ENCODE measurements at regions not wholly inside any gene's neighbourhood (a gene's known extent, or its start where the extent isn't known, plus 50 kb on each side); places are given as distances from the start of the nearest gene placed in this dataset.

DNA sequence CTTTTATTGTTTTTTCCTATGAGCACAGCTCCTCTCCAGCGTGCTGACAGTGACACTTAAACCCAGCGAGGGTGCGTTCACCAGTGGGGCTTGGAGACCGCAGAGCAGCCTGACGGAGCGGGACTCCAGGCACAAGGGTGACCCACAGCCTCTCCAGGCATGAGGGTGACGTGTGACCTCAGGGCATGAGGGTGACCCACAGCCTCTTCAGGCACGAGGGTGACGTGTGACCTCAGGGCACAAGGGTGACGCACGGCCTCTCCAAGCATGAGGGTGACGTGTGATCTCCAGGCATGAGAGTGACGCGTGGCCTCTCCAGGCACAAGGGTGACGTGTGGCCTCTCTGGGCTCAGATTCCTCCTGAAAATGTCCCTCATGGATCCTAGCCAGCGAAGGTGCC, 164.3 kb upstream of the TCERG1L start:
- no peaks in the 10 kb centered on the region for H3K27me3 Mint-ChIP-seq (ENCODE audit: low read depth)
- H3K9me3 Mint-ChIP-seq, result no peaks in the 10 kb centered on the region

DNA sequence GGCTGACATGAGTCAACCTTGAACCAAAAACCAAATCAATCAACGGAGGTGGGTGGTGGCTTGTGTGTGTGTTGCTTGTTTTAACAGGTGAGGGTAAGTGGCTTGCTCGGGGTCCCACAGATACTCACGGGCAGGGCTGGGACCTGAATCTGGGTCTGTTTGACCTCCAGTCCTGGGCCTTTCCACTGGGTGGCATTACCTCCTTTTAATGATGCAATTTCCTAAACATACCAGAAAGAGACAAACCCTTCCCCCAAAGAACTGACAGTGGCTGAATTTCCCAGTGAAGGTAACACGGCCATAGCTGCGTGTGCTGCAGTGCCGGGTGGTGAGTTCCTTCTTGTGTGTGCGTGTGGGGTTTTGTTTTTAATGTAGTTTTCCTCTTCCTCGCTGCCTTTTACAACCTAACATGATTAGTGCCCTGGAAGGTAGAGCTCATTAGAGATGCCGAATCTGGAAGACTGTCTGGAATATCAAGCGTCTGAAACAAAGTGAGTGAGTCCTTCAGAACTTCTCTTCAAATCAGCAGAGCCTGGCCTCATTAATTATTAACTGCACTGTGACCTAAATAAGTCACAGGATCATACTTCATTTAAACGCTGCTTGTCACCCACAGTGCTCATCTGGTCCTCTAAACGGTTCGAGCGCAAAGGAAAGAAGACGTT, 166.1 kb upstream of the TCERG1L start:
- no peak overlapping the region for H3K27ac Mint-ChIP-seq
- no peak overlapping the region for H3K4me3 Mint-ChIP-seq
- H3K27me3 Mint-ChIP-seq (ENCODE audit: low read depth), result no peaks in the 10 kb centered on the region
- no peaks in the 10 kb centered on the region for H3K4me1 Mint-ChIP-seq (ENCODE audit: low read depth)
- no peaks in the 10 kb centered on the region for H3K36me3 Mint-ChIP-seq (ENCODE audit: low read depth)
- H3K9me3 Mint-ChIP-seq, result peaks cover 4% of the 10 kb centered on the region

More for the DNA sequence above, 164.3 kb upstream of the TCERG1L start:
- no peak overlapping the region for H3K27ac Mint-ChIP-seq
- no peak overlapping the region for H3K4me3 Mint-ChIP-seq
- no peaks in the 10 kb centered on the region for H3K36me3 Mint-ChIP-seq (ENCODE audit: low read depth)
- no peaks in the 10 kb centered on the region for H3K4me1 Mint-ChIP-seq (ENCODE audit: low read depth)

DNA sequence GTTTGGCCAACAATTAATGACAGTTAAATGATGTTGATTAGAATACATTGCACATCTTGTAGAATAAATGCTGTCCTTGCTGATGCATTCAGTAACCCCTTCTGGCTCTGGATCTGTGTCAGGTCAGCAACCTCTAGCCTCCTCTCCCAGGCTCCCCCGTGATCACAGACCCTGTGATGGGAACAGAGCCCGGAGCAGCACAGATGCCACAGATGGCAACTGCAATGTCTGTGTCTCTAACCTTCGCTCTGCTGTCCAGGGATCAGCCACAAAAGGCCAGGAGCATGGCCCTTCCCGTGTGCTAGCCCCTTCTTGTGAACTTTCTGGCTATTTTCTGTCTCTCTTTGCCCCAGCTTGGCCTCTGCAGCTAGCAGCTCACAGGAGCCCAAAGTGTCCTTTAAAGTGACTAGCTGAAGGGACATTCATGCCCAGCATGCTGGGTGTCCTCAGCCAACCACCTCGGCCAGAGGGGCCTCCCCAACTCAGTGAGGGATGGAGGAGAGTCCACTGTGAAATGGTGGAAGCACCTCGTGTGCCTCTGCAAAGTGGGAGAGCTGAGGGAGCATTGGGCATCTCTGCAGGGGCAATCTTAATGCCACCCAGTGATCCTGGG, 167.0 kb upstream of the TCERG1L start:
- Mint-ChIP-seq H3K27ac (no peak overlapping the region), H3K36me3 (ENCODE audit: low read depth) (no peaks in the 10 kb centered on the region), H3K4me3 (no peak overlapping the region), H3K9me3 (peaks cover 8% of the 10 kb centered on the region), H3K27me3 (ENCODE audit: low read depth) (no peaks in the 10 kb centered on the region), H3K4me1 (ENCODE audit: low read depth) (no peaks in the 10 kb centered on the region)

DNA sequence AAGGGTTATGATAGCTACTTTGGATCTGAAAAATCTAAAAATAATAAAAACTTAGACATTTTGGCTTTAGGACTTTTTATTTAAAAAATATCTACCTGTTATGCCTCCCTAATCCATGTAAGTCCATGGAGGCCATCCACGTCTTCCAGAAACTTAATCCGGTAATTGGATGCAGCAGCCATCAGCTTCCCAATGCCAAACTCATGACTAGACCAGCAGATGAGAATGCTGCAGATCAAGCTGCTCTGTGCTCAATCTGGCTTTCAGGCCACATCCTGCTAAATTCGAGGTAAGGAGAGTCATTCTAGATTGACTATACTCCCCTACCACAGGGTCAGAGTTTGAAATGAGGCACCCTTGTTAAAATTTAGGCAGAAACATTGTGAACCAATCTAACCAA, 168.5 kb upstream of the TCERG1L start:
- Mint-ChIP-seq H3K4me1 (ENCODE audit: low read depth) (no peaks in the 10 kb centered on the region), H3K27ac (no peak overlapping the region), H3K9me3 (peaks cover 14% of the 10 kb centered on the region), H3K27me3 (ENCODE audit: low read depth) (no peaks in the 10 kb centered on the region), H3K36me3 (ENCODE audit: low read depth) (no peaks in the 10 kb centered on the region), H3K4me3 (no peak overlapping the region)

DNA sequence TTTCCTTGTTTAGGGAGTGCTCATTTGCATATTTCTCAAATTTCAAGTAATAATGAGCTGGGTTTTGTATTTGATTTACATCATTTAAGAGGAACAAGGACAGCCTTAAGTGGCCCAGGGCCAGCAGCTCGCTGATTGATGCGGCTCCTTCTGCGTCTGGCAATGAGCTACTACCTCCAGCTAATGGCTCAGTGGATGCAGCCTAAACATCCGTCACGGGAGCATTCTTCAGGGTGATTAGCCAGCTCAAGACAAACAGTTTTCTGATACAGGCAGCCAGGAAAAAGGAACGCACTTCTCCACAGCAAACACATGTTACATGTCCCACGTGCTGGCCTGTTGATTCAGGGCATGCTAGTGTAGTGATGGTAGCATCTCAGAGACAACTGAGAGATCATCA, 169.3 kb upstream of the TCERG1L start:
- Mint-ChIP-seq H3K36me3 (ENCODE audit: low read depth) (no peaks in the 10 kb centered on the region), H3K9me3 (peaks cover 15% of the 10 kb centered on the region), H3K27me3 (ENCODE audit: low read depth) (no peaks in the 10 kb centered on the region), H3K27ac (no peak overlapping the region), H3K4me1 (ENCODE audit: low read depth) (no peaks in the 10 kb centered on the region), H3K4me3 (no peak overlapping the region)

DNA sequence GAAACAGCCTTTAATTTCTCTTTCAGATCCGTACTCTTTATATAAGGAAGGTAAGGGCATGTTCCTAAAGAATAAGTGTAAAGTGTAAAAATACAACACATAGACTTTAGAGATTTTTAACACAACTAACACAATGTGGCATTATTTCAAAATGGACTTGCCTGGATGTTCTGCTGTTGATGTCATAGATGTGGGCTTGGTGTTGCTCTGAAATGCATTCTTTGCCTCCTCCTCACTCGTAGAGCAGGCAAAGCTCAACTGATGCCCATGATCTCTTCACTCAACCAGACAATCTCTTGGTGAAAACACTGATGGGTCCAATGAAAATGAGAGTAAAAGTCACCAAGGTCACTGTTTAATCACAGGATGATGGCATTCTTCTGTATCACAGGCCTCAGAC, 174.2 kb upstream of the TCERG1L start:
- Mint-ChIP-seq H3K27ac (no peak overlapping the region), H3K4me3 (no peak overlapping the region), H3K36me3 (ENCODE audit: low read depth) (no peaks in the 10 kb centered on the region), H3K27me3 (ENCODE audit: low read depth) (no peaks in the 10 kb centered on the region), H3K4me1 (ENCODE audit: low read depth) (no peaks in the 10 kb centered on the region), H3K9me3 (peaks cover 24% of the 10 kb centered on the region)

DNA sequence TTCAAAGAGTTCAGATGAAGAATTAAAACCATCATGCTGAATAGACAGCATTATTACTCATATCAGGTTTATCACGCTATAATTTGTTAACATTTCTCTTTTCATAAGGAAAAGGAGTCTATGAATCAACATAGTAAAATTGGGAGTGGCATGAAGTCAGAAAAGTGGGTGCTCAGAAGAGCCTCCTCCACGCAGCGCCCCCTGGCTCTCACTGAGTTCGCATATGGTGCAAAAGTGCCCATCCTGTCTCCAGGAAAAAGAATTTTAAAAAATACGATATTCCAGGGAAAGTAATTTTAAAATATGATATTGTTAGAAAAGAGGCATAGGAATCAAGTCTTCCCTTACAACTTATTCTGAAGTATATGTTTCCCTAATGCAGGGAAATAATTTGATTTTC, 176.3 kb upstream of the TCERG1L start:
- Mint-ChIP-seq H3K4me3 (no peak overlapping the region), H3K27ac (no peak overlapping the region), H3K4me1 (ENCODE audit: low read depth) (no peaks in the 10 kb centered on the region), H3K9me3 (peaks cover 20% of the 10 kb centered on the region), H3K27me3 (ENCODE audit: low read depth) (no peaks in the 10 kb centered on the region), H3K36me3 (ENCODE audit: low read depth) (no peaks in the 10 kb centered on the region)

DNA sequence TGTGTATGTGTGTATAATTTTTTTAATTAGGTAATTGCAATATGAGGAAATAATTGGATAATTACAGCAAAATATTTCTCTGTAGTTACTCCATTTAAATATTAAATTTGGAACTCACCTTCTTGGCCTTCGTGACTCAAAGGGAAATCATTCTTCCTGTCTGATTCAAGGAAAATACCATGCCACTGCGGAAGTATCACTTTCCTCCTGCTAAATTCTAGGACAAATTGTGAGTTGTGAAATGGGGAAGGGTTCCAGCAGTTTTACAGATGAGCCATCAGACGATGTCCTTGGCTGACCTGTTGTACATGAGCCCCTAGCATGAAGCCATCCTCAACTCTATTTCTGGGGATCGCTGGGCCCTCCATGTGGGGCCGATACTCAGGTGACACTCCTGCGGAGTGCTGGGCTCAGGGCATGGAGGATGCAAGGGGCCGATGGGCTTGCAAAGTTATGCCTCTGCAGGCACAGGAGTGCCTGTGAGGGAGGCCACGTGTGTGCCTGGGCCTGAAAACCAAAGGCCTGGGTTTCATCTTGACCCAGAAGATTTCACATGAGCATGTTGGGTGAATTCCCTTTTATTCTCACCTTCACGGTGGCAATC, 179.6 kb upstream of the TCERG1L start:
- H3K4me1 Mint-ChIP-seq (ENCODE audit: low read depth), result no peaks in the 10 kb centered on the region
- H3K36me3 Mint-ChIP-seq (ENCODE audit: low read depth), result no peaks in the 10 kb centered on the region
- peaks cover 6% of the 10 kb centered on the region for H3K9me3 Mint-ChIP-seq
- H3K27ac Mint-ChIP-seq, result no peak overlapping the region
- no peak overlapping the region for H3K4me3 Mint-ChIP-seq
- no peaks in the 10 kb centered on the region for H3K27me3 Mint-ChIP-seq (ENCODE audit: low read depth)

DNA sequence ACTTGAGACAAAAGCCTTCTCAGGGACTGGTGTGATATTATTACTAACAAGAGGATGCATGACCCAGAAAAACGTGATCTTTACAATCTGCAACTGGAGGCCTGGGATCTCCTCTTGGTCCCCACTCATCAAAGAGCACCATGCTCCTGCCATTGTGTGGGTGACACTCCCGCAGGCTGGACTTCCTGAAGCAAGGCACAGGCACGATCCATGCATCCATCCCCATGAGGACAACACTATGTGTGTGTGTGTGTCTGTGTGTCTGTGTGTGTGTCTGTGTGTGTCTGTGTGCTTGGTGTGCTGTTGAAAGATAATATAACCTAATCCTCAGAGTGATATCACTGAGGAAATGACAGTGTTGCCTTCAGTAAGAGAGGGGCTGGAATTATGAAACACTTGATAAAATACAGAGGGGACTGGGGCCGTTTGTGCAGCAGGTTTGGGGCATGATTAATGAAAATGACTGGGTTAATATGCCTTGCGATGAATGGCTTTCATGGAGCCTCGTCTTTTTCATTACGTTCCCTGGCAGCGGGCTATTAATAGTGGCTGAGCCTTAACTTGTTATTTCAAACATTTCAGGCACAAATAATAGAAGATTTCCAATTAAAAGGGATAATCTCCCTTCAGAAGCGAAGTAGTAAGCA, 180.8 kb upstream of the TCERG1L start:
- Mint-ChIP-seq H3K27me3 (ENCODE audit: low read depth) (no peaks in the 10 kb centered on the region), H3K4me3 (no peak overlapping the region), H3K9me3 (no peaks in the 10 kb centered on the region), H3K4me1 (ENCODE audit: low read depth) (no peaks in the 10 kb centered on the region), H3K27ac (no peak overlapping the region), H3K36me3 (ENCODE audit: low read depth) (no peaks in the 10 kb centered on the region)

DNA sequence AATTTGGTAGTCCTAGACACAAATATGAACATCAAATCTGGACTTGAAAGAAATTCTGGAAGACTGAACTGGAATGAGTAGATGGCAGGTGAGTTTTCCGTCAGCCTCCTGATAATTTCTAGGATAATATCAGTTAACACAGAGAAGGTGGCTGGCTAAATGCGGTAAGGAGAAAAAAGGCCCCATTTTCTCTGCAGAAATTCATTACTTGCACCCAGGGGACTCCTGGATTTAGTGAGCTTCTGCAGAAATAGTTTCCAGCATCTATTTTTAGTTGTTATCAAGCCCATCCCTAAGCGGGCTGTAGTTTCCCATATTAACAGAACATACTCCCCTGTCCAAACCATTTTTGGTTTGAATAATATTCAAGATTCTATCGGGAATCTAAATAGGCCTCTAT, 181.9 kb upstream of the TCERG1L start:
- Mint-ChIP-seq H3K36me3 (ENCODE audit: low read depth) (no peaks in the 10 kb centered on the region), H3K9me3 (no peaks in the 10 kb centered on the region), H3K4me1 (ENCODE audit: low read depth) (no peaks in the 10 kb centered on the region), H3K27ac (no peak overlapping the region), H3K27me3 (ENCODE audit: low read depth) (no peaks in the 10 kb centered on the region), H3K4me3 (no peak overlapping the region)

DNA sequence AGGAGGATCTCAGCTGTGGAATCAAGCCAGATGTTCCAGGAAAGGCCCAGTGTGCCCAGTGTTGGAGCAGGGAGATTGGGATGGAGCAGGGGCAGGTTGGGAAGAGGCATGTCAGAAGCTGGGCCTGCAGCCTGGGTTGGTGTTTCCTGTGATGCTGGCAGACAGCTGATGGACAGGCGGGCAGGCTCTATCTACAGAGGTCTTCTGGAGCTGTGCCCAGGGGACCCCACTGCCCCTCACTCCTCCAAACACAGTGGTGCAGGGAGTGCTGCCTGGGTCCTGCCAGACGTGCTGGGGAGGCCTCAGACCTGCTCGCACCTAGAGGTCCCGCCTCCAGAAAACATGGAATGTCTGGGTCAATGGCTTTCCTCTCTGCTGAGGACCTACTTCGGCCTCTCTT, 182.9 kb upstream of the TCERG1L start:
- Mint-ChIP-seq H3K4me1 (ENCODE audit: low read depth) (no peaks in the 10 kb centered on the region), H3K9me3 (no peaks in the 10 kb centered on the region), H3K27me3 (ENCODE audit: low read depth) (no peaks in the 10 kb centered on the region), H3K36me3 (ENCODE audit: low read depth) (no peaks in the 10 kb centered on the region), H3K4me3 (no peak overlapping the region), H3K27ac (no peak overlapping the region)

DNA sequence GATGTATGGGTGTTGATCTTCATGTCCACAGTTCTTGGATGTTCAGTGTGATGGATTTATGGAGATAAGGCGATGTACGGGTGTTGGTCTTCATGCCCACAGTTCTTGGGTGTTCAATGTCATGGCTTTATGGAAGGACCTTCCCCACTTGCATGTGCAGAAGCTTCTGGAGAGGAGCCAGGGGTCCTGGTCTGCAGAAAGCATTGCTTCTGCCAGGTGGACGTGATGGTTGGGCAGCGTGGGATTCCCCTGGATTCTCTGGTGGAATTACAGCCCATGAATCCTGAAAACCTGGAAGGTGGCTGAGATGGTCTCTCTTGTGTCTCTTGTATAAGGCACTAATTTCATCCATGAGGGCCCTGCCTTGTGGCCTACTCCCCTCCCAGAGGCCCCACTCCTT, 183.7 kb upstream of the TCERG1L start:
- Mint-ChIP-seq H3K4me3 (no peak overlapping the region), H3K27me3 (ENCODE audit: low read depth) (no peaks in the 10 kb centered on the region), H3K36me3 (ENCODE audit: low read depth) (no peaks in the 10 kb centered on the region), H3K27ac (no peak overlapping the region), H3K4me1 (ENCODE audit: low read depth) (no peaks in the 10 kb centered on the region), H3K9me3 (no peaks in the 10 kb centered on the region)

DNA sequence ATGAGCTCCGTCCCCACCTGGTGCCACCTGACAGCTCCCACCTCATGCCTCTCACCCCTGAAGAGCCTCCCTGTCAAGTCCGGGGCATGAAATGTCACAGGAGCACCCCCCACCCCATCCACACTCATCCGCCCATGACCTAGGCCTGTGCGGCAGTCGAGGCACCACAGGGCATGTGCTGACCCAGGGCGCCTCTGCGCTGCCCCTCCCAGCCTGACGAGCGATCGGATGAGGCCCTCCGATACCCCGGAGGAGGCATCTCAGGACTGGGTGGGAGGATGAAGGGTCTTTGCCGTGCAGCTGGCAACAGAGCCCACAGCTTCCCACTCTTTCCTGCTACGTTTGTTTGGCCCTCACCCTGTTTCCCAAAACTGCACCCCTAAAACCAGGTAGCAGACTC, 184.4 kb upstream of the TCERG1L start:
- Mint-ChIP-seq H3K9me3 (no peaks in the 10 kb centered on the region), H3K4me1 (ENCODE audit: low read depth) (no peaks in the 10 kb centered on the region), H3K27ac (no peak overlapping the region), H3K27me3 (ENCODE audit: low read depth) (no peaks in the 10 kb centered on the region), H3K4me3 (no peak overlapping the region), H3K36me3 (ENCODE audit: low read depth) (no peaks in the 10 kb centered on the region)

DNA sequence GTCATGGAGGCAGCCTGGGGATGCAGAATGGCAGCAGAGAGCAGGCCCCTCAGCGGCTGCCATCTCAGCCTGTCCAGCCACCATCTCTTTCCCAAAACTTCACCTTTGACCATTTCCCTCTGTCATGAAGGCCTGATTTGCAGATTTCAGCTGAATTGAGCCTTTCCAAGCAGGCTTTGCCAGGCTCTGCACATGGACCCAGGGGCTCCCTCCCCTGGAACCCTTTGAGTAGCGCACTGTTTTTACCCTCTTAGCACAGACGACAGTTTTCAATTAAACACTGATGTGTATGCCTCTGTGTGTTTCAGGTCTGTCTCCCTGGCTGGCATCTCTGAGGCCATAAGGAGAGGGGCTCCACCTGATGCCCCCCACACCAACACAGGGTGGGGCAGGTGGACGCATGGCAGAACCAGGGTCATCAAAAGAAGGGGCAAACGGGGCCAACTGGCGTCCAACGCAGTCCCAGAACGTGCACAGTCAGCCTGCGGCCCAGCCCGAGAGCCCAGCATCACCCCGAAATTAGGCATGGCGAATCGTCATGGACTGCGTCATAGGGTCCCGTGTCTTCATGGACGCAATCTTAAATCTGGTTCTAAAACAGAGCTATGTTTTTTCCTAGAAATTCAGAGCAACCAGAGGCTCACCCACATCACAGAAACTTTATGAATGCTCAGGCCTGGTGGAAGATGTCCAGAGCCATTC, 185.0 kb upstream of the TCERG1L start:
- Mint-ChIP-seq H3K27ac (no peak overlapping the region), H3K4me1 (ENCODE audit: low read depth) (no peaks in the 10 kb centered on the region), H3K4me3 (no peak overlapping the region), H3K9me3 (peaks cover 2% of the 10 kb centered on the region), H3K36me3 (ENCODE audit: low read depth) (no peaks in the 10 kb centered on the region), H3K27me3 (ENCODE audit: low read depth) (no peaks in the 10 kb centered on the region)
